Pancreas (tissue), 10 donors: ENCODE measurements at regions not wholly inside any gene's neighbourhood (a gene's known extent, or its start where the extent isn't known, plus 50 kb on each side); places are given as distances from the start of the nearest gene placed in this dataset.

ENCODE experiments used
- ATAC-seq, 4 donors: fragments of 200-7000 bp; cut with Tn5 transposase; one replicate each; pipeline versions ENCODE4 v1.8.0 to v1.9.1; 2020; ENCODE audit warnings: mild to moderate bottlenecking in 4 of 4, moderate library complexity in 4 of 4
- DNase-seq, 6 donors: peaks; one replicate each; pipeline ENCODE4 v3.0.0-alpha.2; 2020
- FAIRE-seq: peaks from 2 replicates; lab custom pipeline; 2012; peaks lifted over from hg19 to GRCh38; lab: Jason Lieb, UNC
- H3K27ac ChIP-seq, 4 donors: fragments of 200-600 bp; sonication (generic); 1 replicate in 3 of 4; 2 replicates in 1 of 4; pipeline versions ENCODE4 v1.5.0 to v1.8.0; 2020
- H3K27me3 ChIP-seq, 4 donors: fragments of 200-600 bp; one replicate each; pipeline ENCODE4 v1.8.0; 2021
- H3K36me3 ChIP-seq, 3 donors: fragments of 200-600 bp; sonication (generic) in 1 of 3; one replicate each; pipeline versions ENCODE4 v1.5.0 to v1.8.0; 2020 to 2021
- H3K4me1 ChIP-seq, 3 donors: fragments of 200-600 bp; one replicate each; pipeline ENCODE4 v1.8.0; 2021
- H3K4me3 ChIP-seq, 4 donors: fragments of 200-600 bp; sonication (generic) in 2 of 4; one replicate each; pipeline versions ENCODE4 v1.5.0 to v1.8.0; 2020 to 2021
- H3K9me3 ChIP-seq, 4 donors: fragments of 200-600 bp; one replicate each; pipeline ENCODE4 v1.8.0; 2021
- CTCF ChIP-seq, 4 donors: fragments of 200-600 bp; sonication (generic) in 3 of 4; IDR thresholded peaks; one replicate each; pipeline versions ENCODE4 v1.5.0 to v1.8.0; 2021; ENCODE audit warnings: antibody characterized with exemption in 4 of 4
- WGBS, 2 donors: extraction: QIAGEN DNeasy Blood & Tissue Kit; methylation state at CpG; one replicate each; pipeline ENCODE4 v1.1.7; 2013; 5-methylcytosine and 5-hydroxymethylcytosine counted together
- intact Hi-C, 3 donors: fragments of 100-400 bp; cut with DNase I; formaldehyde crosslinking; loops; one replicate each; pipeline versions ENCODE4 v1.11.1 to v1.14.2; 2022
- donor health status: healthy with polysubstance abuse.
- donor health status: DM: no; HTN: no; CAD: no; lungs with moderate emphysema.
- donor health status: DM: no; HTN: no; CAD: no.
- donor health status: control.
- donor health status: control.
- donor health status: Bipolar disorder and iron deficiency.
- donor health status: DM: yes; HTN: yes; CAD: no.
- donor health status: DM: no; HTN: no; CAD: no.
- donor health status: DM: no; HTN: no; CAD: no.
- donor health status: DM: yes; HTN: yes; CAD: no.

DNA sequence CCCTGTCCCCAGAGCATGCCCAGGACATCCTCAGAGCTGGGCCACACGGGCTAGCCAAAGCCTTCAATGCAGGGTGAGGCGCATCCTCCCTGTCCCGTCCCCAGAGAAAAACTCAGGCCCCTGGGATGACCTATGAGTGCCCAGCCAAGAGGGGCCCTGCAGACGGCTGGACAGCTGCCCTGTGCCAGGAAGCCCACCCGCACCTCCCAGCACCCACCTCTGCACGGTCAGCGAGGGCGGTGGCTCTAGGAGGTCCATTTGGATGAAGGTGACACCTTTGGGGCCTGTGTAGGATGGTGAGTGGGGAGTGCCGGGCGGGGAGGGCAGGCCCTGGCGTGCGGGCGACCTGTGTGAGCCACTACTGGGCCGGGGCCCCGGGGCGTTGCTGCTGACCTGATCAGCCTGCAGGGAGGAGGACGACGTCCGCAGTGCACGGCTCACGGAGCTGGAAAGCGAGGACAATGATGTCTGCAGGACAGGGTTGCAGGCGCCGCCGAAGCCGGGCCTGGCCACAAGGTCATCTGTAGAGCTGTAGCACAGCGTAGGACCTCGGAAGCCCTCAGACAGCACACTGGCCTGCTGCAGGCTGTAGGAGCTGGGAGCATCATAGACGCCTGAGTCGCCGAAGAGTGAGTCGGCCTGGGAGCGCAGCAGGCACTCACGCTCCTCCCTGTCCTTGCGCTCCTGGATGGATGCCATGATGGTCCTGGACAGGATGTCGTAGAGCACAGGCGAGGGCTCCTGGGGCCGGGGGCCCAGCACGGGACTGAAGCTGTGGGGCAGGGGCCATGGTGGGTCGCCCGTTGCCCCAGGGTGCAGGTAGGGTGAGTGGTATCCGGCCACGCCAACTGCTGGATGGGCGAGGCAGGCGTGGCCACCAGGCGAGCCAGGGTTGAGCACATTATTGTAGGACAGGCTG is 180.5 kb downstream of the IGLL1 start:
- WGBS, 2 donors, result 88 to 91% methylated on average over 45 to 46 of the region's 46 CpGs
- no peak for FAIRE-seq
- no peak for ATAC-seq
- Histone ChIP-seq H3K9me3 (no peaks in the 10 kb centered on the region), H3K36me3 (no peaks in the 10 kb centered on the region), H3K4me1 (no peaks in the 10 kb centered on the region), H3K4me3 (no peak overlapping the region), H3K27ac (no peak overlapping the region), H3K27me3 (no peaks in the 10 kb centered on the region)
- peak in 4 of 6 donors; percentile 9 to 75 (median 43) for DNase-seq
- intact Hi-C loops, result loop anchor here in 1 of 3 donors (10.0 kb wide), 1 partner anchor 135 kb away; no protein-coding TSS in a partner anchor
- no peak for TF ChIP-seq CTCF (IDR thresholded peaks at IDR 0.05)

GRCh38 chr22:23398701-23399366 is 181.3 kb downstream of the IGLL1 start:
- WGBS, 2 donors, result 75 to 85% methylated on average over 15 of the region's 15 CpGs
- H3K27ac ChIP-seq, result no peak overlapping the region
- DNase-seq (peak in 3 of 6 donors; percentile 8 to 43 (median 22)), ATAC-seq (no peak), FAIRE-seq (no peak)
- H3K27me3 ChIP-seq, result no peaks in the 10 kb centered on the region
- TF ChIP-seq CTCF (IDR thresholded peaks at IDR 0.05), result no peak
- H3K4me1 ChIP-seq, result no peaks in the 10 kb centered on the region
- intact Hi-C loops, result no loop called here
- H3K9me3 ChIP-seq, result no peaks in the 10 kb centered on the region
- no peak overlapping the region for H3K4me3 ChIP-seq
- no peaks in the 10 kb centered on the region for H3K36me3 ChIP-seq

DNA sequence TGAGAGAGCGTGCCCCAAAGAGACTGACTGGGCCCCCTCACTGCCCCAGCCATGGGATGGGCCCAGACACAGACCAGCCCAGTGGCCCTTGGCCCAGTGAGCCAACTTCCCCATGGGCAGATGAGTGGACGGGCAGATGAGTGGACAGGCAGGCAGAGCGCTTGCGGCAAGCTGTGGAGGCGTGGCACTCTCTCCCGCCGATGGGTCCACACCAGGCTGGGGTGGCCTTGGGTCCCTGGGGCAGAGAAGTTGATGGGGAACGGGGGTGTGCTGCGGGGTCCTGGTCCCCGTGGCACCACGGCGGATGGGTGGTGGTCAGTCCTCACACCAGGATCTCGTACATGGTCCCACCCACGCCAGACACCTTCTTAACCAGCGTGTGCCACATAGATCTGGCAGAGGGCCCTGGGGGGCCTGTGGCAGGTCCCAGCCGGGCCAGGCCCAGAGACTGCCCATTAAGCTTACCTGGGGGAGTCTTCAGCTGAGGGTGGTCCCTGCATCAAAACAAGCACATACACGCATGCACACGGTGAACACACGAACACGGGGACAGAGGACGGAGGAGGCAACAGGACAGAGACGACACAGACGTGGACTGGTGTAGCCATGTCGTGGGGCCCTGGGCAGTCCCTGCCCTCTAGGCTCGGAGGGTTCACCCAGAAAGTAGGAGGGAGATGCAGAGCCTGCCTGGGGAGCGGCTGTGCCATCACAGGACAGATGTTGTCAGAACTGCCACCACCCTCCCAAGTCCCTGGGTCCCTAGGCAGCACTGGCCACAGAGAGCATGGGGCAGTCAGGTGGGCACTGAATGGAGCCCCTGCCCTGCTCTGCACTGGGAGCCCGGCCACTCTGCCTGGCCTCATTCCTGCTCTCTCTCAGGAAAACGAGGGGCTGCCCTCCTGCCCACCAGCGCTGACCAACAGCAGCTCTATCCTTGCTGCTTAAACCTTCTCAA is 182.2 kb downstream of the IGLL1 start:
- 80 to 89% methylated on average over 28 to 29 of the region's 29 CpGs for WGBS, 2 donors
- FAIRE-seq, result no peak

More for the DNA sequence above, 182.2 kb downstream of the IGLL1 start:
- peak in 2 of 6 donors; percentile 21 to 53 for DNase-seq
- no peak for ATAC-seq
- Histone ChIP-seq H3K9me3 (no peaks in the 10 kb centered on the region), H3K27ac (no peak overlapping the region), H3K4me1 (no peaks in the 10 kb centered on the region), H3K36me3 (no peaks in the 10 kb centered on the region), H3K27me3 (no peaks in the 10 kb centered on the region), H3K4me3 (no peak overlapping the region)
- TF ChIP-seq CTCF (IDR thresholded peaks at IDR 0.05), result no peak
- intact Hi-C loops, result no loop called here
